ENCODE measurements at regions not wholly inside any gene's neighbourhood (a gene's known extent, or its start where the extent isn't known, plus 50 kb on each side); places are given as distances from the start of the nearest gene placed in this dataset.

- no peak for DNase-seq
Measured at GRCh38 chr10:4373098-4373497, 452.9 kb upstream of the AKR1E2 start.

GRCh38 chr10:4372601-4373000 lies 453.4 kb upstream of the AKR1E2 start:
- DNase-seq: no peak

DNA sequence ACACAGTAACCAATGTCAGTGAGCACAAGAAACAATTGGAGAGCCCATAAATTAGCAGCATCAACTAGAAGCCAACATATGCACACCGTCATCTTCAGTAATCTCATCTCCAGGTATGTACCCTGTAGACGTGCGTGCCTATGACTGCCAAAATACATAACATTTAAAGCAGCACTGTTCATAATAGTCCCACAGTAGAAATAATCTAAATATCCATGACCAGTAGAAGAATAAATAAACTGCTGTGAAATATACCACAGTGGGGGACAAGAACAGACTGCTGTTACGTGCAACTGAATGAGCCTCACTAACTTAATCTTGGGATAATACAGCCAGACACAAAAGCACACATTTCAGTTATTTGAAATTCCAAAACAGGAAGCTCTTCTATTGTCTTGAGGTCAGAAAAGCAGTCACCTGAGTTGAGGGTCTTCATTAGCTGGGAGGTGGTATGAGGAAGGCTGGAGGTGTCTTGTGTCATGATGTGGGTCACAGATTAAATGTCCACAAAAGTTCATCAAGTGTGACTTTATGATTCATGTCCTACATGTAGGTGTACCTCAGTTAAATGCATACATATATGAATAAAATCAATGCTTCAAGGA lies 454.2 kb upstream of the AKR1E2 start:
- DNase-seq: no peak

DNA sequence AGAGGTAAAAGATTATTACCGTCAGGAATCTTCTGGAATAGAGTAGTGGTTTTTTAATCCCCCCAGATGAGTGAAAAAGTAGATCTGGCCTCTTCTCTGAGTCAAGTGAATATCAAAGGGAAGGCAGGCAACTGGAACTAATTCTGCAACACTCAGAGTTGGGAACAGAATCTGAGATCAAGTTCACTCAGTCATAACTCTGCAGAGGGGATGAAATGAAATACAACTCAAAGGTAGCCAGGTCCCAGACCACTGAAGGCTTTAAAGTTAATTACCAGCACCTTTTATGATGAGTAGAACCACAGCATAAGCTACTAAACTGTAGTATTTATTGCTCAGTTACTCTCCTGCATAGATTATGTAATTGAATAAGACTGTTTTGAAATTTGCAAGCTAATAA lies 455.6 kb upstream of the AKR1E2 start:
- no peak for DNase-seq

GRCh38 chr10:4361581-4361980 lies 464.4 kb upstream of the AKR1E2 start:
- no peak for DNase-seq

DNA sequence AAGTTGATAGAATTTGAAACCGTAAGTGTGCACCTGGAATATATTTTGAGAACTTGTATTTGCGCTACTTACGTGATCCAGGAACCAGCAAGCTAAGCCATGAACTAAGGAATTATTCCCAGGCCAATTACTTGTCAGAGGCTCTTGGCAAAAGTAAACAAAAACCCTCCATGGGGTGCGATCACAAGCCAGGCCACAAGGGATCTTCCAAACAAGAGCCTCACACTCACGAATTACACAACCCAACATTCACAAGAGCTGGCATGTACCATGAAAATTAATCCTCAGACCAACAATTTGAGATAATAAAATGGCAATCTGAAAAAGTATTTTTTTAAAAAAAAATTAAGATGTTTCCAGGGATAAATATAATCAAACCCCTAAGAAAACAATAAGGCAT lies 467.0 kb upstream of the AKR1E2 start:
- DNase-seq: no peak

DNA sequence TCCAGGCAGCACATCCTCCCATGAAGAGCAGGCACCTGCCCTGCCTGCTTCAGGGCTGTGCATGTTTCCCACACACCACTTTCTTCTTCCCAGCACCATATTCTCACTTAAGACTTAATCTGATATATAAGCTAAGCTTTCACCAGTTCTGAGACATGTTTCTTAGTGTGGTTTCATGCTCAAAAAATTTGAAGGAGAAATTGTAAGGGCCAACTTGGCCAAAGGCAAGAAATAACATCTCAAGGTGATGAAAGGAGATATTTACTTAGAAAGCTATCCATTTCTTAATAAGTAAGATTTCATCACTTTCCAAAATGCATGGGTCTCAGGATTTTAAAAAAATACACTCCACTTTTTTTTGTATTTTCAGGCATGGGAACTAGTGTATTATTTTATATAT lies 468.1 kb upstream of the AKR1E2 start:
- DNase-seq: no peak

DNA sequence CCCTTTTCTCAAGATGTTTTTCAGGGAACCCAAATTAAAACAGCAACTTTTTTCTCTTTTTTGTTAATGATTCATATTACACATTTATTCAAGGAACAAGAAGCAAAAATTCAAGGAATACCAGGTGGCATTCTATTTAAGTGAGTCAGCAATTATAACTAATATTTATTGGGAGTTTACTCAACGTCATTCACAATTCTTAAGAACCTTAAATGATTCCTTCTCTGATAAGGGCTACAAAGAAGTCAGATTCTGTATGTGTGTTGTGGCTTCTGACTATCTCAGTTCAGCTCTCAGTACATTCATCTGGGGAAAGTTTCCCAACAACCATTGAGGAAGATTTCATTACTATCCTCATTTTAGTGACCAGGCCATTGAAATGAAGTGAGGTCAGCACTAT lies 470.7 kb upstream of the AKR1E2 start:
- no peak for DNase-seq

DNA sequence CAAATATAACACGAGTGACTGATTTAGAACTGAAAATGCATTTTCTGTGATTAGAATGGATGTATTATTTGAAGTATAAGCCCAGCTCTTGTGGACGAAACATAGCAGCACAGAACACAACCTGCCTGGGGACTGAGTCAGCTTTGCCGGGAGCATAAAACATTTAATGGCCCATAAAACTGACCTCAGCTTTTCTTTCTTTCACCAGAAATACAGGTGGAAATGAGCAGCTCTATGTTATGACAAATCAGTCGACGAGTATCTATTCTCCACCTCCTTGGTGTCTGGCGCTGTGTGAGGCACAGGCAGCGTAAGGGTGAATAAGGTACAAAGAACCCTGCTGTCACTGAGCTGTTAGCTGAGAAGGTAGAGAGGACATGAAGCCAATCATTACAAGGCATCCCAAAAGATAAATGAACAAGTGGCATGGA lies 471.6 kb upstream of the AKR1E2 start:
- no peak for DNase-seq

DNA sequence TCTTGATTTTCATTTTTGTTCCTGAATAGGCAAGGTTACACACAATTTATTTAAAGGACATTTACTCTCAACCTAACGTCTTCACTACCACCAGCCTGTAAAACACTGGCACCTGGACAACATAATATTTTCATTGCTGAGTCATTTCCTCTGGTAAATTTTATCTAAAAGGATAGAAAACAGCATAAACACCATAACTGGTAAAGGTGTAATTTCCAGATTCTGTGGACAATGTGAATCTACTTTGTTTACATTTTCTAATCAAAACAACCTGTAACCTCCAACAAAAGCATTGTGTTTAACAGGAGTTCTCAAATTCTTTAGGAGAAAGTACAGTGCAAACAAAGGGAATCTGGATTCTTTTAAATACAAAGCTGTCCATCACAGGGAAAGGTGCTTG lies 472.0 kb upstream of the AKR1E2 start:
- no peak for DNase-seq

DNA sequence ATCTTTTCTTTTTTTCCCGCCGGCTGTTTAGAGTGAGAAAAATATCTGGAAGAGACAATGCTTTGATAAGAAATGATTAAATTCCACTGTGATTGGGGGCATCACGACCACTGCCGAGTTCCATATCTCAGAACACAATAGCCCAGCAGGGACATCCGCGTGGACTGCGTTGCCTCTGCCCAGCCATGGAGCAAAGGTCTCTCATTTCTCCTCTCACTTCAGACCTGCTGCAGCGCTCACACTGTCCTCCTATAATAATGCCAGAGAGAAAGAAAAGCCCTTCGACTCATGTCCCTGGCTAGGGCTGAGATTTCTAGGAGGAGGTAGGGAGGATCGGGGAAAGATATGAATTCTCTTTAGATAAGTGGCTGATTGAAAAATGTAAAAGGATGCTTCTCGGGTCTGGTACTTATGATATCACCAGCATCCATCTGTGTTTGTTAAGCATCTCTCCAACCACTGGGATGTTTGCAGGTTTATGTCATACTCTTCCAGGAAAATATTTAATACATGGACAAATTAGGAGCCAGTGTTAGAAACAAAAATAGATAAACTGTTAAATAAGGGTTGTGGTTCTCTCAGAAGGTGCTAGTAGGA lies 472.9 kb upstream of the AKR1E2 start:
- DNase-seq: no peak

DNA sequence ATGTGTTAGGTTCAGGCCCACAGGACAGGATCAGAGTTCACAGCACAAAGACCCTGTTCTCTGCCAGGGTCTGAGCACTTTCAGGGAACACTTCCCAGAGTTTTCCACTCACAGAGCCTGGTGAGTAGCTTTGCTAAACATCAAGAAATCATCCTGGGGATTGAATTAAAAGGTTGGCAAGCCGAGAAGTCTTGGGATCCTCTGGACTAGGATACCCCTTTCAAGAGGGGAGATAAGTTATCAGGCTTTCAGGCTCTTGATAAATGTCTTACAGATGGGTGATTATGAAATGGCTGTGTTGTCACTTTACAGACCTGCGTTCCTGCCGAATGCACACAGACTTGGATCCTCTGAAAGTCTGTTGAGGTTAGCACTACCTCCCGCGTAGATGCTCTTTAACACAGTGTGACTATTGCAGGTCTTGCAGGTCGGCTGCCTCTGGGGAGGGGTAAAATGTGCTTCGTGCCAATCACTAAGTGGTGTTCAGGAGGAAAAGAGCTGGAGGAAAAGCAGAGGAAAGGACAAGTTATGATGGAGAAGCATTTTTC lies 473.5 kb upstream of the AKR1E2 start:
- DNase-seq: no peak

DNA sequence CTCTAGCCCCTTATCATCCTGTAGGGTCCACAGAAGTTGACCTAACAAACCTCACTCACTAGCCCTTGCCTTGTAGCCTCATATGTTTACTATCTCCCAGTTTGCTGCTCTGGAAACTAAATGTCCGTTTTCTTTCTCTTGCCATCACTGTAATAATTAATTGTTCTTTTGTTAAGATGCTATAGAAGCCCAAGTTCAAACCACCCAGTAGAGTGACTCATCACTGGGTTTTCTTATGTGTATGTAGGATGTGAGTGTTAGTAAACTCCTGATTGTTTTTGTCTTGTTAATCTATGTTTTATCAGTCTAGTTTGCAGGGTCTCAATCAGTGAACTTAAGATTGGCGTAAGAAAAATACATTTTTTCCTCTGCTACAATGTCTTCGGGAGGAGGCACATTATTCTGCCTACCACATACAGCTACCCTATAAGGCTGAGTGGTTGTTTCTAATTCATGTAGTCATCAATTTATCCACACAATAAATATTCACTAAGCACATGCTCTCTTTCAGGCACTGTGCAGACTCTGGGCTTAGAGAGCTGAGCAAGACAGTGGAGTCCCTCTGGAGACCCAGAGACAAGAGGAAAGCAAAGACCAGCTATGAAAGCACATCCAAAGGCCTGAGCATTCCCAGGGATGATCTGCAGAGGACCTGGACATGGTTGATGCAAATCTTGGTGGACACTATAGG lies 474.1 kb upstream of the AKR1E2 start:
- DNase-seq: no peak

DNA sequence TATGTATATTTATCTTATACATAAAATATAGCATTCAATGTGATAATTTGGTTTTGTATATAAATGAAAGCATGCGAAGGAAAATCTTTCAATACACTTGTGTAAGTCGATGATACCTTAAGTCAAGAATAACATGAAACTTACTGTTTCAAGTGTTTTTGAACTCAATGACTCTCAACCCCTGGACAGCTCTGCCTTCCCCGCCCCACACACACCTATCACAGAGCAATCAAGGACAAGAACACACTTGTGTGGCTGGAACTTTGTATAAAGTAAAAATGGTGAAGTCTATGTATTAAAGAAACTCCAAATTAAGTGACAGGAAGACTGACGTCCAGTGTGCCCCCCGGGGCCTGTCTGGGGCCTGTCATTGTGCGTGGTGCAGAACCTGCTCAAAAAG lies 478.6 kb upstream of the AKR1E2 start:
- DNase-seq: no peak

DNA sequence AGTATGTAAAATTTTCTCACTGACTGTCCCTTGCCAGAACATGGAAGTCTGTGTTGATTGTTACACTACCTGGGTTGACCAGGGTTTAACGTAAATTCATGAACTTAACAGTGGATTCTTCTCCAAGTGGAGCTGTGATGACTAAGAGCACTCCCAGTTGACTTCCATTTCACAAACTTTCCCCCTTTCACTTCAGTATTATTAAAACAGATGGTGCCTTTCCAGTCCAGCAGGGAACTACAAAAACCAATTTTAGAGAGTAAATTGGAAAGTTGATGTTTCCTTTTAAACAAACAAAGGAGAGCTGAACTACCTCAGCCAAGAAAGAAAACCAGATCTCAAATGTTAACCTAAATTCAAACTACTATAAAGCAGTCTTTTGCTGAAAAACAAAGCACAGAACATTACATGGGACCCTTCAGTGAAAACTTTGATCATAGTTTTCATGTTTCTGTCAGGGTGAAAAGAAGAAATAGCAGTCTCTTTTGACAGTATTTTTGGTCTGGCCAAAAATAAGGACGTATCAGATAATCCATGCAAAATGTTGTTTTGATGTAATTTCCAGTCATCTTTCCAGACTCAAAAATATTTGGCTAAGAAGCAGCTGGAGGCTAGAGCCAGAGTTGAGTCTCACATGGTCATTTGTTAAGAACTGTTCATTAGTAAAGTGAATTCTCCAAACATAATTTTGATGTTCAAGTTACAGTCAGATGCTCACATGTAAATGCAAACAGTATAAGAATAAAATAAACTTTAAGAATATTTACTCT lies 479.9 kb upstream of the AKR1E2 start:
- no peak for DNase-seq

DNA sequence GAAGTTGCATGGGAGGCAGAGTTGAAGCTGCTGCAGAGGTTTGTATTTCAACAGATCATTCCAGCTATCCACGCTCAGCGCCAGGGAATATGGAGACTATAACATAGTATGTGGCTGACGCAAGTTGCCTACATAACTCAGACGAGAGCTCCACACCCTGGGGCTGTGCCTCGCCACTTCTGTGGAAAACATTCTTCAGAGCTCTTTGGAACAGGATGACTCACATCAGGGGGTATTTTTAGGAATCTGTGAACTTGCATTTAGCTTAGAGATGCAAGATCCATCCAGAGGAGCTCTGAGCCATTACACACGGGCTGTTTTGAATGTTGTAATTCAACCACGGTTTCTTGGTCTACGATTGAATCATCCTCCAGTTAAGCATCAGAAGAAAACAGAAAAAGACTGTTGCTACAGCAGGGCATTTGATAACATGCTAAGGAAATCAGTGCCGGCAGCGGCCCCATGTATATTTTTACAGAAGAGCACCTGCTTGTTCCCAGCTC lies 481.5 kb upstream of the AKR1E2 start:
- DNase-seq: no peak

DNA sequence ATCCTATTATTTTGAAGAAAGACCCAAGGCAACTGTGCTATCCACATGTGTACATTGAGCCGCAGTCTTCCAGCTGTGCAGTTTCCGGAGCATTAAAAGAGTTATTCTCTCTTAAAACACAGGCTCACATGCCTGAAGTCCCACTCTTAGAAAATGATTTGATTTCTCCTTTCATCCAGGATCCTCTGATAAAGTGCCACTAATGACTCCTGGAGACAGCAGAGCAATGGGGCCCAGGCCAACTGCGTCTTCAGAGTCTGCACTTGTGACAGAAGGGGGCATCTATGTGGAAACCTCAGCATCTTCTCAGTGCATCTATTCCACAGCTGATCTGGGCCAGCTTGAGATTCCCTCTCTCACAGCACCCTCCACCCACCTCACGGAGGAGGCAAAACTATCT lies 482.1 kb upstream of the AKR1E2 start:
- no peak for DNase-seq

DNA sequence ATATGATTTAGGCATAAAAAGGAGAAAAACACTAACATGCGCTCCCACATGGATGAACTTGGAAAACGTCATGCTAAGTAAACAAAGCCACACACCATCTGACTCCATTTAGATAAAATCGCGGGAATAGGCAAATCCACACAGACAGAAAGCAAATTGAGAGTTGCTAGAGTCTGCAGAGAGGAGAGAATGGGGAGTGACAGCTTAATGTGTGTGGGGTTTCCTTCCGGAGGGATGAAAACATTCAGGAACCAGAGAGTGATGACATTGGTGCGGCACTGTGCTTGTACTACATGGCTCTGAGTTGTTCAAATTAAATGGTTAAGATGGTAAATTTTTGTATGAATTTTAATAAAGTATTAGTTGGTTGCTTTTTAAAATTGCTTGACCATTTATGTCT lies 482.9 kb upstream of the AKR1E2 start:
- no peak for DNase-seq

- no peak for DNase-seq
Measured at GRCh38 chr10:4338768-4339167, 487.2 kb upstream of the AKR1E2 start.

- DNase-seq: no peak
Measured at GRCh38 chr10:4337563-4337962, 488.4 kb upstream of the AKR1E2 start.

DNA sequence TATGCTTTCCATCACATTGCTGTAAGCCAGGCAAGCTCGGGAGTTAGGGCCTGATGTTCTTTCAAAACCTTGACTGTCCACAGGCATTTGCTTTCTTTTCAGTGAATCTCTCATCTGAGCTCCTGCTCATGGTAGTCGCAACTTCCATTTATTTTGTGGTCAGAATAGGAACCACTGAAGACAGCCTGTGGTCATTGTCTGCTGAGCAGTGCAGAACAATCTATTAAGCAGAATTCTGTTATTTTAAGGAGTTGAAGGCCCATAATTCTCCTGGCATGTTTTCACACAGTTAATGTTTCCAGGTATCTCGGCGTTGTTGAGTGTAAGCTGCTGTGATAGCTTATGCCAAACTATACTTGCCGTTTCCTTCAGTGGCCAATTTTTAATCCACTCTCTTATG lies 491.1 kb upstream of the AKR1E2 start:
- no peak for DNase-seq

DNA sequence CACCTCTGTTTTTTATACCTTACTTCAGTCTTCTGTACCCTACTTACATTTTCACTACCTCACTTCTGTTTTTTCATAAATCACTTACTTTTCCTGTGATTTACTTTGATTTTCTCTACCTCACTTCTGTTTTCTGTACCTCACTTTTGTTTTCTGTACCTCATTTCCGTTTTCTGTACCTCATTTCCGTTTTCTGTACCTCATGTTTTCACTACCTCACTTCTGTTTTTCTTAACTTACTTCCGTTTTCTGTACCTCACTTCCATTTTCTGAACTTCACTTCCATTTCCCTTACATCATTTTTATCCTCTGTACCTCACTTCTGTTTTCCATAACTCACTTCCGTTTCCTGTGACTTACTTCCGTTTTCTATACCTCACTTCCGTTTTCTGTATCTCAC lies 492.0 kb upstream of the AKR1E2 start:
- DNase-seq: no peak

- DNase-seq: no peak
Measured at GRCh38 chr10:4333459-4333894, 492.5 kb upstream of the AKR1E2 start.

Measured in NCI-H1930 (cell line).